PC-3 (cell line): ENCODE measurements at regions not wholly inside any gene's neighbourhood (a gene's known extent, or its start where the extent isn't known, plus 50 kb on each side); places are given as distances from the start of the nearest gene placed in this dataset.
"Not testable (repeated sequence)": the region's sequence is repeated elsewhere in the genome, so short reads cannot be mapped to it uniquely, and the experiment has no call there.

Experiments used
- ATAC-seq: fragments of 200-7000 bp; cut with Tn5 transposase; 2 replicates; pipeline ENCODE4 v1.9.1; 2020; ENCODE audit warnings: mild to moderate bottlenecking, moderate library complexity
- BruUV-seq: library from RNA; stranded (reverse); fragments of 400-500 nt; replicated peaks from 2 replicates; lab custom pipeline; 2021; lab: Mats Ljungman, UMichigan
- CTCF ChIA-PET: fragments of 300-600 bp; sonication (Branson Sonifier 250); formaldehyde crosslinking; loops from one replicate; lab custom pipeline; 2022; ENCODE audit warnings: antibody characterized with exemption; lab: Charles Lee
- POLR2A ChIA-PET: fragments of 300-600 bp; sonication (Branson Sonifier 250); formaldehyde crosslinking; loops from one replicate; lab custom pipeline; 2022; ENCODE audit warnings: antibody characterized with exemption; ENCODE audit not compliant: unreplicated experiment; lab: Charles Lee
- DNase-seq: peaks from one replicate; pipeline ENCODE4 v3.0.0-alpha.2; 2015
- H2AFZ ChIP-seq: fragments of 300-600 bp; sonication (generic); 2 replicates; pipeline ENCODE4 v1.6.0; 2016; ENCODE audit warnings: antibody characterized with exemption, low read length
- H3F3A ChIP-seq: fragments of 300-600 bp; sonication (generic); one replicate; pipeline ENCODE4 v1.6.0; 2017; ENCODE audit warnings: antibody characterized with exemption, low read length, control low read depth, mild to moderate bottlenecking; ENCODE audit not compliant: unreplicated experiment
- H3K27ac ChIP-seq: fragments of 300-600 bp; sonication (generic); 2 replicates; pipeline ENCODE4 v1.5.1; 2016; ENCODE audit warnings: mild to moderate bottlenecking, low read length
- H3K27me3 ChIP-seq: fragments of 300-600 bp; sonication (generic); 2 replicates; pipeline ENCODE4 v1.6.1; 2016; ENCODE audit warnings: low read length, mixed read lengths
- H3K36me3 ChIP-seq: fragments of 300-600 bp; sonication (generic); 2 replicates; pipeline ENCODE4 v1.6.1; 2016; ENCODE audit warnings: low read depth, mixed run types, low read length, mixed read lengths
- H3K4me1 ChIP-seq: fragments of 300-600 bp; sonication (generic); 2 replicates; pipeline ENCODE4 v1.5.1; 2016; ENCODE audit warnings: low read length; ENCODE audit not compliant: insufficient read depth
- H3K4me2 ChIP-seq: fragments of 300-600 bp; sonication (generic); 2 replicates; pipeline ENCODE4 v1.6.0; 2016; ENCODE audit warnings: low read length
- H3K4me3 ChIP-seq: fragments of 300-600 bp; sonication (generic); 2 replicates; pipeline ENCODE4 v1.5.1; 2016; ENCODE audit warnings: mild to moderate bottlenecking, low read length, mixed read lengths
- H3K79me2 ChIP-seq: fragments of 300-600 bp; sonication (generic); 2 replicates; pipeline ENCODE4 v1.6.1; 2017; ENCODE audit warnings: low read length, mixed read lengths
- H3K9ac ChIP-seq: fragments of 300-600 bp; sonication (generic); 2 replicates; pipeline ENCODE4 v1.6.0; 2016; ENCODE audit warnings: mild to moderate bottlenecking, low read length
- H3K9me2 ChIP-seq: fragments of 300-600 bp; sonication (generic); replicated peaks from 2 replicates; pipeline ENCODE4 v1.6.1; 2016; ENCODE audit warnings: mixed run types, low read length, mixed read lengths
- H3K9me3 ChIP-seq: fragments of 300-600 bp; sonication (generic); 2 replicates; pipeline ENCODE4 v1.6.1; 2016; ENCODE audit warnings: low read length, mixed read lengths
- H4K20me1 ChIP-seq: fragments of 300-600 bp; sonication (generic); 2 replicates; pipeline ENCODE4 v1.6.1; 2016; ENCODE audit warnings: low read length, mixed read lengths
- CTCF ChIP-seq: fragments of 300-600 bp; sonication (generic); conservative IDR thresholded peaks from 2 replicates; pipeline ENCODE4 v1.5.1; 2017; ENCODE audit warnings: antibody characterized with exemption, low read depth, mild to moderate bottlenecking, low read length
- EZH2 ChIP-seq: fragments of 300-600 bp; sonication (generic); IDR thresholded peaks from one replicate; pipeline ENCODE4 v1.6.1; 2017; ENCODE audit warnings: antibody characterized with exemption, mild to moderate bottlenecking, low read length; ENCODE audit not compliant: unreplicated experiment
- EZH2phosphoT487 ChIP-seq: fragments of 300-600 bp; sonication (generic); IDR thresholded peaks from 2 replicates; pipeline ENCODE4 v1.6.1; 2018; ENCODE audit warnings: mild to moderate bottlenecking, antibody characterized with exemption, low read length, borderline replicate concordance
- intact Hi-C: fragments of 100-400 bp; cut with micrococcal nuclease; formaldehyde crosslinking; loops from 2 replicates; pipeline ENCODE4 v1.9.0; 2023

- POLR2A ChIA-PET, result no interaction called here
- ATAC-seq, result no peak
- Histone ChIP-seq H4K20me1 (no peaks in the 10 kb centered on the region), H3K27me3 (no peaks in the 10 kb centered on the region), H3K79me2 (no peaks in the 10 kb centered on the region), H3K9me3 (no peaks in the 10 kb centered on the region), H3K4me1 (peaks cover 4% of the 10 kb centered on the region; the same call in 1 of the 2 replicates), H3K36me3 (no peaks in the 10 kb centered on the region), H3K4me2 (no peak overlapping the region), H2AFZ (no peak overlapping the region), H3K9me2 (no peaks in the 10 kb centered on the region), H3K9ac (no peak overlapping the region), H3F3A (no peaks in the 10 kb centered on the region), H3K4me3 (no peak overlapping the region), H3K27ac (no peak overlapping the region)
- DNase-seq, result no peak
- TF ChIP-seq EZH2phosphoT487 (no peak), EZH2 (no peak), CTCF (no peak)
- BruUV-seq, result no TSS peak
- CTCF ChIA-PET, result no interaction called here
- intact Hi-C loops, result no loop called here
These were observed 1001.8 kb upstream of the CITED2 start for GRCh38 chr6:140376209-140376608.

GRCh38 chr6:140373728-140374127 is 999.3 kb upstream of the CITED2 start:
- ATAC-seq, H3K4me1 ChIP-seq, H2AFZ ChIP-seq, H3K9me2 ChIP-seq, intact Hi-C loops, H3K79me2 ChIP-seq, H3K27me3 ChIP-seq, H3K9ac ChIP-seq, H3K9me3 ChIP-seq, CTCF ChIA-PET, H4K20me1 ChIP-seq, DNase-seq, BruUV-seq, H3F3A ChIP-seq, H3K27ac ChIP-seq, H3K4me3 ChIP-seq, POLR2A ChIA-PET, H3K36me3 ChIP-seq, H3K4me2 ChIP-seq: not testable (repeated sequence)

GRCh38 chr6:140372064-140372463 is 997.6 kb upstream of the CITED2 start:
- intact Hi-C loops, result no loop called here
- Histone ChIP-seq H2AFZ (no peak overlapping the region), H3K9ac (no peak overlapping the region), H3K4me2 (no peak overlapping the region), H3K9me2 (no peaks in the 10 kb centered on the region), H3K36me3 (no peaks in the 10 kb centered on the region), H3K4me1 (peaks cover 6% of the 10 kb centered on the region; the same call in 1 of the 2 replicates), H3F3A (no peaks in the 10 kb centered on the region), H3K4me3 (no peak overlapping the region), H3K79me2 (no peaks in the 10 kb centered on the region), H4K20me1 (no peaks in the 10 kb centered on the region), H3K9me3 (no peaks in the 10 kb centered on the region), H3K27me3 (no peaks in the 10 kb centered on the region), H3K27ac (no peak overlapping the region)
- ATAC-seq, result no peak
- ChIA-PET POLR2A (no interaction called here), CTCF (no interaction called here)
- no peak for TF ChIP-seq EZH2phosphoT487
- no peak for TF ChIP-seq CTCF
- TF ChIP-seq EZH2, result no peak
- no peak for DNase-seq
- no TSS peak for BruUV-seq
